Transverse colon (tissue), 4 donors: ENCODE measurements at regions not wholly inside any gene's neighbourhood (a gene's known extent, or its start where the extent isn't known, plus 50 kb on each side); places are given as distances from the start of the nearest gene placed in this dataset.

Experiments
- DNase-seq: peaks from one replicate; pipeline ENCODE4 v3.0.0-alpha.2; 2019
- H3K27ac ChIP-seq, 4 donors: fragments of 200-600 bp; sonication (generic); 2 replicates each; pipeline ENCODE4 v1.5.1; 2016 to 2018; ENCODE audit warnings: inconsistent platforms in 4 of 4
- H3K27me3 ChIP-seq: fragments of 200-600 bp; sonication (generic); 2 replicates; pipeline ENCODE4 v1.5.1; 2017; ENCODE audit warnings: inconsistent platforms
- H3K36me3 ChIP-seq, 4 donors: fragments of 200-600 bp; sonication (generic); 2 replicates each; pipeline ENCODE4 v1.5.1; 2017 to 2019; ENCODE audit warnings: inconsistent platforms in 4 of 4
- H3K4me1 ChIP-seq, 4 donors: fragments of 200-600 bp; sonication (generic); 2 replicates each; pipeline ENCODE4 v1.5.1; 2017 to 2020; ENCODE audit warnings: inconsistent platforms in 4 of 4
- H3K4me3 ChIP-seq, 4 donors: fragments of 200-600 bp; sonication (generic); 1 replicate in 1 of 4; 2 replicates in 3 of 4; pipeline versions ENCODE4 v1.5.1 to v1.6.1; 2017 to 2019; ENCODE audit warnings: inconsistent platforms in 4 of 4
- H3K9me3 ChIP-seq, 2 donors: fragments of 200-600 bp; sonication (generic); 2 replicates each; pipeline ENCODE4 v1.5.1; 2017 to 2019; ENCODE audit warnings: inconsistent platforms in 2 of 2
- CTCF ChIP-seq, 5 experiments: fragments of 200-600 bp in 3 of 5; fragments of 450-650 bp in 2 of 5; sonication (generic) in 3 of 5; IDR thresholded peaks; 1 replicate in 2 of 5; 2 replicates in 3 of 5; pipeline ENCODE4 v1.5.1; 2016 to 2017; ENCODE audit warnings: antibody characterized with exemption in 5 of 5, inconsistent platforms in 3 of 5, mild to moderate bottlenecking in 2 of 5, moderate library complexity in 1 of 5
- EP300 ChIP-seq: sonication (generic); formaldehyde crosslinking; IDR thresholded peaks from one replicate; pipeline ENCODE4 v1.6.1; 2017; ENCODE audit warnings: antibody characterized with exemption, low read depth
- POLR2A ChIP-seq: fragments of 450-650 bp; IDR thresholded peaks from one replicate; pipeline ENCODE4 v1.6.1; 2016; ENCODE audit warnings: antibody characterized with exemption, mild to moderate bottlenecking, moderate library complexity
- POLR2AphosphoS5 ChIP-seq, 3 donors: sonication (generic); formaldehyde crosslinking; IDR thresholded peaks; one replicate each; pipeline ENCODE4 v1.6.1; 2016; ENCODE audit warnings: antibody characterized with exemption in 3 of 3
- WGBS, 2 donors: methylation state at CpG; one replicate each; pipeline ENCODE4 v1.1.5; 2018; ENCODE audit warnings: low coverage in 1 of 2; 5-methylcytosine and 5-hydroxymethylcytosine counted together
- in situ Hi-C, 4 donors: fragments of 200-750 bp; cut with MboI; loops; one replicate each; pipeline versions ENCODE4 v1.15.0 to v1.15.1; 2017; ENCODE audit warnings: low sequenced_read_pairs in 3 of 4, low pct_ligation_motif_present in 1 of 4, low pct_unique_long_range_greater_than_20kb in 1 of 4
- intact Hi-C: fragments of 100-400 bp; cut with DNase I; formaldehyde crosslinking; loops from one replicate; pipeline ENCODE4 v1.15.1; 2023; ENCODE audit warnings: low total_unique reads
- small RNA-seq, 4 donors: library from RNA; depleted of rRNA; stranded (forward); fragments of <200 nt; gene quantifications; one replicate each; pipeline ENCODE3, GENCODE V24; 2016

- intact Hi-C loops (no loop called here), in situ Hi-C loops (loop anchor here in 3 of 4 donors (10.0 to 25.0 kb wide), 3 partner anchors 391 to 891 kb away; no protein-coding TSS in a partner anchor)
- Histone ChIP-seq H3K27ac (no peak overlapping the region), H3K27me3 (peaks cover 15% of the 10 kb centered on the region), H3K4me3 (no peak overlapping the region), H3K4me1 (peaks cover 0 to 8% (median 2%) of the 10 kb centered on the region in 4 donors), H3K9me3 (no peaks in the 10 kb centered on the region), H3K36me3 (no peaks in the 10 kb centered on the region)
- DNase-seq: no peak
- WGBS, 2 donors: 69 to 71% methylated on average over 11 to 12 of the region's 12 CpGs
- TF ChIP-seq POLR2AphosphoS5 (IDR thresholded peaks at IDR 0.05) (no peak), EP300 (no peak), CTCF (IDR thresholded peaks at IDR 0.05) (no peak), POLR2A (no peak)
Observed at GRCh38 chr12:13273850-13274249, 77.3 kb downstream of the EMP1 start.

- DNase-seq: no peak
- in situ Hi-C loops (loop anchor here in 3 of 4 donors (10.0 to 25.0 kb wide), 3 partner anchors 392 to 892 kb away; no protein-coding TSS in a partner anchor), intact Hi-C loops (no loop called here)
- Histone ChIP-seq H3K9me3 (no peaks in the 10 kb centered on the region), H3K27ac (no peak overlapping the region), H3K4me3 (no peak overlapping the region), H3K27me3 (peaks cover 15% of the 10 kb centered on the region), H3K4me1 (peaks cover 0 to 4% (median 2%) of the 10 kb centered on the region in 4 donors), H3K36me3 (no peaks in the 10 kb centered on the region)
- WGBS, 2 donors: 57 to 73% methylated on average over 6 of the region's 6 CpGs
- TF ChIP-seq EP300 (no peak), CTCF (IDR thresholded peaks at IDR 0.05) (no peak), POLR2AphosphoS5 (IDR thresholded peaks at IDR 0.05) (no peak), POLR2A (no peak)
Observed at GRCh38 chr12:13273097-13273496, 76.6 kb downstream of the EMP1 start.

GRCh38 chr12:13270817-13271216 is 74.3 kb downstream of the EMP1 start:
- no peak overlapping the region for H3K4me3 ChIP-seq
- WGBS, 2 donors: 90 to 97% methylated on average over 2 to 4 of the region's 4 CpGs
- intact Hi-C loops (no loop called here), in situ Hi-C loops (loop anchor here in 3 of 4 donors (10.0 to 25.0 kb wide), 3 partner anchors 394 to 894 kb away; no protein-coding TSS in a partner anchor)
- peaks cover 12% of the 10 kb centered on the region for H3K27me3 ChIP-seq
- TF ChIP-seq CTCF (IDR thresholded peaks at IDR 0.05) (no peak), POLR2AphosphoS5 (IDR thresholded peaks at IDR 0.05) (no peak), EP300 (no peak)
- H3K36me3 ChIP-seq: no peaks in the 10 kb centered on the region
- no peaks in the 10 kb centered on the region for H3K9me3 ChIP-seq
- no peak overlapping the region for H3K27ac ChIP-seq
- no peaks in the 10 kb centered on the region for H3K4me1 ChIP-seq
- no peak for DNase-seq

Small RNAs in the stretch of these regions (small RNA-seq; reads per million reads assigned to genes)
- gene RNA5SP353: 0 to 0.24 (median 0.07) reads per million in 4 donors
- 0 reads per million in 4 donors for gene RNU6-590P
